GM21526 (cell line): ENCODE measurements at regions not wholly inside any gene's neighbourhood (a gene's known extent, or its start where the extent isn't known, plus 50 kb on each side); places are given as distances from the start of the nearest gene placed in this dataset.

Experiments used
- ATAC-seq: cut with Tn5 transposase; IDR thresholded peaks from one replicate; pipeline ENCODE4 v1.9.1; 2021; ENCODE audit warnings: moderate library complexity; ENCODE audit not compliant: unreplicated experiment, low FRiP score

- no peak for ATAC-seq
Observed at GRCh38 chr4:149136951-149137620, 678.6 kb downstream of the IQCM start.

- no peak for ATAC-seq
Observed at GRCh38 chr4:149135062-149135461, 680.6 kb downstream of the IQCM start.

GRCh38 chr4:149121023-149121404 is 678.8 kb upstream of the NR3C2 start:
- ATAC-seq, result no peak

- no peak for ATAC-seq
Observed at GRCh38 chr4:149120331-149121022, 678.3 kb upstream of the NR3C2 start.

GRCh38 chr4:149116806-149117205 is 674.6 kb upstream of the NR3C2 start:
- ATAC-seq, result no peak

GRCh38 chr4:149113804-149114430 is 671.7 kb upstream of the NR3C2 start:
- ATAC-seq, result no peak

- ATAC-seq, result no peak
Observed at GRCh38 chr4:149112109-149112508, 669.9 kb upstream of the NR3C2 start.

GRCh38 chr4:149110481-149110880 is 668.3 kb upstream of the NR3C2 start:
- no peak for ATAC-seq

- ATAC-seq, result no peak
Observed at GRCh38 chr4:149108626-149109025, 666.4 kb upstream of the NR3C2 start.

GRCh38 chr4:149102765-149103164 is 660.6 kb upstream of the NR3C2 start:
- no peak for ATAC-seq

GRCh38 chr4:149101649-149102048 is 659.4 kb upstream of the NR3C2 start:
- ATAC-seq, result no peak

GRCh38 chr4:149095811-149096210 is 653.6 kb upstream of the NR3C2 start:
- no peak for ATAC-seq

GRCh38 chr4:149095001-149095400 is 652.8 kb upstream of the NR3C2 start:
- ATAC-seq, result no peak

- no peak for ATAC-seq
Observed at GRCh38 chr4:149084144-149084543, 641.9 kb upstream of the NR3C2 start.

- no peak for ATAC-seq
Observed at GRCh38 chr4:149077181-149077580, 635.0 kb upstream of the NR3C2 start.

- no peak for ATAC-seq
Observed at GRCh38 chr4:149076401-149076800, 634.2 kb upstream of the NR3C2 start.

GRCh38 chr4:149072384-149072783 is 630.2 kb upstream of the NR3C2 start:
- no peak for ATAC-seq

- ATAC-seq, result no peak
Observed at GRCh38 chr4:149065753-149066152, 623.5 kb upstream of the NR3C2 start.

GRCh38 chr4:149062997-149063396 is 620.8 kb upstream of the NR3C2 start:
- ATAC-seq, result no peak

- ATAC-seq, result no peak
Observed at GRCh38 chr4:149057594-149057993, 615.4 kb upstream of the NR3C2 start.

GRCh38 chr4:149056615-149057014 is 614.4 kb upstream of the NR3C2 start:
- ATAC-seq, result no peak

GRCh38 chr4:149055624-149056023 is 613.4 kb upstream of the NR3C2 start:
- ATAC-seq, result no peak
